ENCODE measurements at regions not wholly inside any gene's neighbourhood (a gene's known extent, or its start where the extent isn't known, plus 50 kb on each side); places are given as distances from the start of the nearest gene placed in this dataset.
"Not testable (repeated sequence)": the region's sequence is repeated elsewhere in the genome, so short reads cannot be mapped to it uniquely, and the experiment has no call there.

- peaks cover 5% of the 10 kb centered on the region for H3K4me1 Mint-ChIP-seq (ENCODE audit: low read depth)
- H3K36me3 Mint-ChIP-seq (ENCODE audit: insufficient read depth) = no peaks in the 10 kb centered on the region
- no peak overlapping the region for H3K4me3 Mint-ChIP-seq (ENCODE audit: low read depth)
- H3K9me3 Mint-ChIP-seq (ENCODE audit: low read depth) = peaks cover 33% of the 10 kb centered on the region
- TF ChIP-seq, protein P1, sequence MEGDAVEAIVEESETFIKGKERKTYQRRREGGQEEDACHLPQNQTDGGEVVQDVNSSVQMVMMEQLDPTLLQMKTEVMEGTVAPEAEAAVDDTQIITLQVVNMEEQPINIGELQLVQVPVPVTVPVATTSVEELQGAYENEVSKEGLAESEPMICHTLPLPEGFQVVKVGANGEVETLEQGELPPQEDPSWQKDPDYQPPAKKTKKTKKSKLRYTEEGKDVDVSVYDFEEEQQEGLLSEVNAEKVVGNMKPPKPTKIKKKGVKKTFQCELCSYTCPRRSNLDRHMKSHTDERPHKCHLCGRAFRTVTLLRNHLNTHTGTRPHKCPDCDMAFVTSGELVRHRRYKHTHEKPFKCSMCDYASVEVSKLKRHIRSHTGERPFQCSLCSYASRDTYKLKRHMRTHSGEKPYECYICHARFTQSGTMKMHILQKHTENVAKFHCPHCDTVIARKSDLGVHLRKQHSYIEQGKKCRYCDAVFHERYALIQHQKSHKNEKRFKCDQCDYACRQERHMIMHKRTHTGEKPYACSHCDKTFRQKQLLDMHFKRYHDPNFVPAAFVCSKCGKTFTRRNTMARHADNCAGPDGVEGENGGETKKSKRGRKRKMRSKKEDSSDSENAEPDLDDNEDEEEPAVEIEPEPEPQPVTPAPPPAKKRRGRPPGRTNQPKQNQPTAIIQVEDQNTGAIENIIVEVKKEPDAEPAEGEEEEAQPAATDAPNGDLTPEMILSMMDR (IDR thresholded peaks at IDR 0.05; ENCODE audit: unreplicated experiment) = no peak
- H3K27me3 Mint-ChIP-seq = peaks cover 38% of the 10 kb centered on the region
- DNase-seq (ENCODE audit: low spot score, unreplicated experiment) = no peak
- no peak overlapping the region for H3K27ac Mint-ChIP-seq
Measured at GRCh38 chr7:104264285-104264684, 56.5 kb upstream of the ORC5 start.

- no peak for DNase-seq (ENCODE audit: low spot score, unreplicated experiment)
- Mint-ChIP-seq H3K4me3 (ENCODE audit: low read depth) (no peak overlapping the region), H3K36me3 (ENCODE audit: insufficient read depth) (no peaks in the 10 kb centered on the region), H3K9me3 (ENCODE audit: low read depth) (peaks cover 30% of the 10 kb centered on the region), H3K4me1 (ENCODE audit: low read depth) (peaks cover 3% of the 10 kb centered on the region), H3K27me3 (peaks cover 34% of the 10 kb centered on the region), H3K27ac (no peak overlapping the region)
- TF ChIP-seq, protein P1 (IDR thresholded peaks at IDR 0.05; ENCODE audit: unreplicated experiment) = peak; percentile 56
Measured at GRCh38 chr7:104267701-104268368, 60.0 kb upstream of the ORC5 start.

DNA sequence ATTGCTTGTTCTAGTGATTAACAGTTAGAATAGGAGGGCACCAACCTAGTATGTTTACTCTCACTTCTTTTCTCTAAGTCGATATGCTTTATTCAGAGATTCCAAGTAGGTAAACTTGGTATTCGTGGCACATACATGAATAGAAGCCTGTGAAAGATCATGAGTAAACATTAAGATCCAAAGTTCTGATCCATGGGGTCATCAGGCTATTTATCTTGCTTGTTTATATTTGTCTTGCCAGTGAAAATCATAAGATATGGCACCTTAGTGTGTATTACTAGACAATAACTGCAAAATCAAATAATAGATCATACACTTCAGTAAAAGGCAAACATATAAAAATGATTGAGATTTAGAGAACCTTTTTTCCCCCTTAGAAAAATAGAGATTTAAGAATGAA, 56.5 kb upstream of the LHFPL3 start:
- Mint-ChIP-seq H3K27me3 (peaks cover 21% of the 10 kb centered on the region), H3K36me3 (ENCODE audit: insufficient read depth) (no peaks in the 10 kb centered on the region), H3K27ac (no peak overlapping the region), H3K9me3 (ENCODE audit: low read depth) (peaks cover 7% of the 10 kb centered on the region), H3K4me1 (ENCODE audit: low read depth) (peaks cover 3% of the 10 kb centered on the region), H3K4me3 (ENCODE audit: low read depth) (no peak overlapping the region)
- DNase-seq (ENCODE audit: low spot score, unreplicated experiment) = no peak
- TF ChIP-seq, protein P1 (IDR thresholded peaks at IDR 0.05; ENCODE audit: unreplicated experiment) = no peak

- Mint-ChIP-seq H3K4me3 (ENCODE audit: low read depth) (no peak overlapping the region), H3K36me3 (ENCODE audit: insufficient read depth) (no peaks in the 10 kb centered on the region), H3K9me3 (ENCODE audit: low read depth) (peaks cover 10% of the 10 kb centered on the region), H3K27ac (no peak overlapping the region), H3K4me1 (ENCODE audit: low read depth) (peaks cover 3% of the 10 kb centered on the region), H3K27me3 (peaks cover 19% of the 10 kb centered on the region)
- TF ChIP-seq, protein P1 (IDR thresholded peaks at IDR 0.05; ENCODE audit: unreplicated experiment) = peak; percentile 51
- no peak for DNase-seq (ENCODE audit: low spot score, unreplicated experiment)
Measured at GRCh38 chr7:104272767-104273384, 55.5 kb upstream of the LHFPL3 start.

DNA sequence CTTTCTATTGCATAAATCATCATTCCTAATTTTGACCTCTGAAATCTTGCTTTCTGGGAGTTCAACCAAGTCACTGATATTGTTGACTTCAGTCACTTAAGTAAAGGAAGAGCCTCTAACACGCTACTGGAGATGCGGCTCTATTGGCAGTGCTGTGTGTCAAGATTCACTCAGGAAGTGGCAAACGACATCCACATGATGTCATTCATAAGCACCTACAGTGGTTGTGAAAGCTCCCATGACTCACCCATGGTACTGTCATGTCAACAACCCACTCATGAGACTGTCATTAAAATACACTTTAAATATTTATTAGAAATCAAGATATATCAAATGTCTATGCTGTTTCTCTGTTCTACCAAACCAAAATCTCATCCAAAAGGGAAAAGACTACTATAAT, 52.5 kb upstream of the LHFPL3 start:
- H3K27ac Mint-ChIP-seq = no peak overlapping the region
- H3K4me3 Mint-ChIP-seq (ENCODE audit: low read depth) = no peak overlapping the region
- DNase-seq (ENCODE audit: low spot score, unreplicated experiment) = no peak
- H3K4me1 Mint-ChIP-seq (ENCODE audit: low read depth) = peaks cover 3% of the 10 kb centered on the region
- TF ChIP-seq, protein P1 (IDR thresholded peaks at IDR 0.05; ENCODE audit: unreplicated experiment) = no peak
- peaks cover 18% of the 10 kb centered on the region for H3K9me3 Mint-ChIP-seq (ENCODE audit: low read depth)
- H3K36me3 Mint-ChIP-seq (ENCODE audit: insufficient read depth) = no peaks in the 10 kb centered on the region
- H3K27me3 Mint-ChIP-seq = peaks cover 3% of the 10 kb centered on the region

DNA sequence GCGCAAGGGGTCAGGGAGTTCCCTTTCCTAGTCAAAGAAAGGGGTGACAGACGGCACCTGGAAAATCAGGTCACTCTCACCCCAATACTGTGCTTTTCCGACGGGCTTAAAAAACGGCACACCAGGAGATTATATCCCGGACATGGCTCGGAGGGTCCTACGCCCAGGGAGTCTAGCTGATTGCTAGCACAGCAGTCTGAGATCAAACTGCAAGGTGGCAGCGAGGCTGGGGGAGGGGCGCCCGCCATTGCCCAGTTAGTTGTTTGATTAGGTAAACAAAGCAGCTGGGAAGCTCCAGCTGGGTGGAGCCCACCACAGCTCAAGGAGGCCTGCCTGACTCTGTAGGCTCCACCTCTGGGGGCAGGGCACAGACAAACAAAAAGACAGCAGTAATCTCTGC, 51.7 kb upstream of the LHFPL3 start:
- not testable (repeated sequence) for H3K36me3 Mint-ChIP-seq (ENCODE audit: insufficient read depth); H3K4me3 Mint-ChIP-seq (ENCODE audit: low read depth); DNase-seq (ENCODE audit: low spot score, unreplicated experiment); H3K27ac Mint-ChIP-seq; H3K4me1 Mint-ChIP-seq (ENCODE audit: low read depth); H3K27me3 Mint-ChIP-seq
- peaks cover 18% of the 10 kb centered on the region for H3K9me3 Mint-ChIP-seq (ENCODE audit: low read depth)

Measured in progenitor cell of endocrine pancreas (in vitro differentiated cells).